ENCODE measurements at regions not wholly inside any gene's neighbourhood (a gene's known extent, or its start where the extent isn't known, plus 50 kb on each side); places are given as distances from the start of the nearest gene placed in this dataset.

GRCh38 chr5:13212886-13213285 is 731.6 kb downstream of the DNAH5 start:
- no peak overlapping the region for H3K4me3 Mint-ChIP-seq
- peaks cover 6% of the 10 kb centered on the region; the same call in 1 of the 2 replicates for H3K9me2 ChIP-seq (ENCODE audit: insufficient read depth)
- no peaks in the 10 kb centered on the region for H3K4me1 Mint-ChIP-seq
- H3K36me3 Mint-ChIP-seq (ENCODE audit: low read depth), result no peaks in the 10 kb centered on the region
- no peak overlapping the region for H2AFZ ChIP-seq
- peaks cover 1% of the 10 kb centered on the region for H3K27me3 Mint-ChIP-seq (ENCODE audit: insufficient read depth, low read depth, poor library complexity)
- ATAC-seq (no peak), DNase-seq (ENCODE audit: low spot score) (no peak)
- H4K20me1 ChIP-seq (replicated peaks; ENCODE audit: insufficient read depth), result no peaks in the 10 kb centered on the region
- no peaks in the 10 kb centered on the region for H3K36me3 ChIP-seq (ENCODE audit: insufficient read depth)
- no peaks in the 10 kb centered on the region; the same call in 2 of the 3 replicates for H3K9me3 Mint-ChIP-seq
- H3K4me3 ChIP-seq, result no peak overlapping the region
- no peak overlapping the region for H3K27ac Mint-ChIP-seq
- no peaks in the 10 kb centered on the region for H3K4me1 ChIP-seq (ENCODE audit: insufficient read depth)
- no peaks in the 10 kb centered on the region for H3F3A ChIP-seq (replicated peaks; ENCODE audit: low read depth)
- no peaks in the 10 kb centered on the region for H3K27me3 ChIP-seq (ENCODE audit: insufficient read depth)
- H3K27ac ChIP-seq (ENCODE audit: low read depth), result no peak overlapping the region
- TF ChIP-seq EZH2phosphoT487 (IDR thresholded peaks at IDR 0.05; ENCODE audit: unreplicated experiment) (no peak), ETS1 (IDR thresholded peaks at IDR 0.05) (no peak), POLR2AphosphoS5 (IDR thresholded peaks at IDR 0.05; ENCODE audit: low read depth) (no peak), STAT1 (IDR thresholded peaks at IDR 0.05; ENCODE audit: unreplicated experiment) (no peak), CREB1 (CRISPR knock-in tag; IDR thresholded peaks at IDR 0.05; ENCODE audit: low read depth) (no peak), JUNB (IDR thresholded peaks at IDR 0.05; ENCODE audit: unreplicated experiment) (no peak)
- H3K79me2 ChIP-seq (replicated peaks; ENCODE audit: insufficient read depth), result no peaks in the 10 kb centered on the region
- no peak overlapping the region for H3K4me2 ChIP-seq

- Histone ChIP-seq H3K9me2 (ENCODE audit: insufficient read depth) (peaks cover 6% of the 10 kb centered on the region; the same call in 1 of the 2 replicates), H3F3A (replicated peaks; ENCODE audit: low read depth) (no peaks in the 10 kb centered on the region), H3K4me2 (no peak overlapping the region), H3K4me3 (no peak overlapping the region), H3K79me2 (replicated peaks; ENCODE audit: insufficient read depth) (no peaks in the 10 kb centered on the region), H2AFZ (no peak overlapping the region), H3K27ac (ENCODE audit: low read depth) (no peak overlapping the region), H3K4me1 (ENCODE audit: insufficient read depth) (no peaks in the 10 kb centered on the region), H3K27me3 (ENCODE audit: insufficient read depth) (no peaks in the 10 kb centered on the region), H4K20me1 (replicated peaks; ENCODE audit: insufficient read depth) (no peaks in the 10 kb centered on the region), H3K36me3 (ENCODE audit: insufficient read depth) (no peaks in the 10 kb centered on the region)
- H3K4me1 Mint-ChIP-seq, result no peaks in the 10 kb centered on the region
- ATAC-seq, result no peak
- H3K27me3 Mint-ChIP-seq (ENCODE audit: insufficient read depth, low read depth, poor library complexity), result peaks cover 1% of the 10 kb centered on the region
- no peaks in the 10 kb centered on the region for H3K36me3 Mint-ChIP-seq (ENCODE audit: low read depth)
- H3K27ac Mint-ChIP-seq, result no peak overlapping the region
- H3K9me3 Mint-ChIP-seq, result no peaks in the 10 kb centered on the region; the same call in 2 of the 3 replicates
- no peak for DNase-seq (ENCODE audit: low spot score)
- no peak overlapping the region for H3K4me3 Mint-ChIP-seq
- TF ChIP-seq ETS1 (IDR thresholded peaks at IDR 0.05), result no peak
- TF ChIP-seq EZH2phosphoT487 (IDR thresholded peaks at IDR 0.05; ENCODE audit: unreplicated experiment), result no peak
- TF ChIP-seq POLR2AphosphoS5 (IDR thresholded peaks at IDR 0.05; ENCODE audit: low read depth), result no peak
- no peak for TF ChIP-seq REST (IDR thresholded peaks at IDR 0.05; ENCODE audit: unreplicated experiment)
- TF ChIP-seq CREB1 (CRISPR knock-in tag; IDR thresholded peaks at IDR 0.05; ENCODE audit: low read depth), result no peak
- TF ChIP-seq CTCF (conservative IDR thresholded peaks at IDR 0.05; ENCODE audit: low read depth in 2 of 2), result no peak
- no peak for TF ChIP-seq JUNB (IDR thresholded peaks at IDR 0.05; ENCODE audit: unreplicated experiment)
- TF ChIP-seq ZNF114 (CRISPR knock-in tag; IDR thresholded peaks at IDR 0.05), result no peak
These were observed 733.4 kb downstream of the DNAH5 start for GRCh38 chr5:13211064-13211463.

All from GM23338 (cell line).